GM21576 (cell line): ENCODE measurements at regions not wholly inside any gene's neighbourhood (a gene's known extent, or its start where the extent isn't known, plus 50 kb on each side); places are given as distances from the start of the nearest gene placed in this dataset.
A peak's percentile ranks its signal among the peaks of the same experiment; 100 is the strongest.
"Not testable (repeated sequence)": the region's sequence is repeated elsewhere in the genome, so short reads cannot be mapped to it uniquely, and the experiment has no call there.

Experiments used
- ATAC-seq: cut with Tn5 transposase; IDR thresholded peaks from one replicate; pipeline ENCODE4 v1.9.1; 2021; ENCODE audit warnings: mild to moderate bottlenecking, moderate library complexity; ENCODE audit not compliant: unreplicated experiment

- ATAC-seq = no peak
Measured at GRCh38 chr2:219829667-219830352, 202.4 kb downstream of the SLC4A3 start.

- ATAC-seq = no peak
Measured at GRCh38 chr2:219830353-219830738, 202.9 kb downstream of the SLC4A3 start.

DNA sequence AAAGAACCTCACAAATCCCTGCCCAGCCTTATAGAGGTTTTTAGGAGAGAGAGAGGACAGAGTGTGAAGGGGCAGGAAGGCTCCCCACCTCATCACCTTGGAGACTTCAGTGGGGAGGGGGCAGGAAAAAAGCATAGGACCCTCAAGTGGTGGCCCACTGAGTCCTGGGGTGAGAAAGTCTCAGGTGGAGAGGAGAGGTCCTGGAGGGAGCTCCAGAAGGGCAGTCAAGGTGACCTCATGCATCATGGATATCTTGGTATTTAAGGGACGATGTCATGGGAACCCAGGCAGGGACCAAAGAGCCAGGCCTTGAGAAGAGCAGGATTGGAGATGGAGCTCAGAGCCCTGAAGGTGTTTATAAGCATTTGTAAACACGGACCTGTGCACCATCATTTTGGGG lies 204.5 kb downstream of the SLC4A3 start:
- ATAC-seq = no peak

DNA sequence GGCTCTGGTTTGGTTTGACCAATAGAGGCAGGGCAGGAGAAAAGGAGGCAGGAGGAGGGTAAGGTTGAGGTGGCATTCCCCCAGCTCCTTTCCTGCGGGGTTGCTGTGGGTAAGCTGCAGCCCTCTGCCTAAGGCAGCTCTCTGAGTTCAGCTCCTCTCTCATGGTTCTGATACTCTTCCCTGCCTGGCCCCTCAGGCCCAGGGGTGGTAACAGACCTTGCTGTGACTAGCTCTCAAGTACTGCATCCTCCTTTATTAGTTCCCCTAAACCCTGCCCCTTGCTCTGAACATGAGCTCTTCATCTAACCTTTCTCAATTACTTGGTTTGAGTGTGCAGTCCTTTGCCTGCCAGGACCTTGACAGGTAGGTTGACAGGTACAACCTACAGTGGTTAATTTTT lies 205.5 kb downstream of the SLC4A3 start:
- no peak for ATAC-seq

- no peak for ATAC-seq
Measured at GRCh38 chr2:219835493-219835892, 208.1 kb downstream of the SLC4A3 start.

DNA sequence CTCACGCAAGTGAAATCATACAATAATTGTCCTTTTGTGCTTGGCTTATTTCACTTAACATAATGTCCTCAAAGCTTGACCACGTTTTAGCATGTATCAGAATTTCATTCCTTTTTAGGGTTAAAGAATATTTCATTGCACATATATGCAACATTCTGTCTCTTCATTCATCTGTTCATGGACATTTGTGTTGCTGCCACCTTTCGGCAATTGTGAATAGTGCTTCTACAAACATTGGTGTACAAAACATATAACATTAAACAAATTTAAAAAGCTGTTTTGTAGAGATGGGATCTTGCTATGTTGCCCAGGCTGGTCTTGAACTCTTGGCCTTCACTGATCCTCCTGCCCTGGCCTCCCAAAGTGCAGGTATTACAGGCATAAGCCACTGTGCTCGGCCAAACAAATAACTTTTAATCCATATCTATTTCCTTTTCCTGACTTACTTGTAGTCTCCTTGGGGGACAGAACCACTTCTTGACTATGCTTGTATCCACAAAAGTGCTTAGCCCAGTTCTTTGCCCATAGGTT lies 209.3 kb downstream of the SLC4A3 start:
- ATAC-seq = no peak

GRCh38 chr2:219844401-219845091 lies 217.1 kb downstream of the SLC4A3 start:
- ATAC-seq = peak; percentile 96

- no peak for ATAC-seq
Measured at GRCh38 chr2:219848882-219849281, 221.5 kb downstream of the SLC4A3 start.

DNA sequence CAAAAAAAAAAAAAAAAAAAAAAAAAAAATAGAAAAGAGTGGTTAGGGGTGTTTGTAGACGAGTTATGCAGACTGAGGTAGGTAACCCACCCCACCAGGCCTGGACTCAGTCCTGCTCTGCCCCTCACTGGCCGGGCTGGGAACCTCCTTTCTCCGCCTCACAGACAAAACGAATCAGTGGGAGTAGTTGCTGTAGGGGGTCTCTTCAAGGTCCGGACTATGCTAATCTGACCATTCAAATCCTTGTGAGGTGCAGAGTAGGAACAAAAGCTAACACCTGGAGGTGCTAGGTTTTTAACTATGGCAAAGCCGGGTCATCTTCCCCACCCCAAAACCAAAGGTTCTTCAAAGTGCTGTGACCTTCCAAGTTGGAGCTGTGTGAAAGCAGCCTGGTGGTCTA lies 223.7 kb downstream of the SLC4A3 start:
- ATAC-seq = no peak

- ATAC-seq = no peak
Measured at GRCh38 chr2:219851801-219852481, 224.5 kb downstream of the SLC4A3 start.

GRCh38 chr2:219852626-219853025 lies 225.2 kb downstream of the SLC4A3 start:
- no peak for ATAC-seq

- ATAC-seq = no peak
Measured at GRCh38 chr2:219856602-219857001, 229.2 kb downstream of the SLC4A3 start.

DNA sequence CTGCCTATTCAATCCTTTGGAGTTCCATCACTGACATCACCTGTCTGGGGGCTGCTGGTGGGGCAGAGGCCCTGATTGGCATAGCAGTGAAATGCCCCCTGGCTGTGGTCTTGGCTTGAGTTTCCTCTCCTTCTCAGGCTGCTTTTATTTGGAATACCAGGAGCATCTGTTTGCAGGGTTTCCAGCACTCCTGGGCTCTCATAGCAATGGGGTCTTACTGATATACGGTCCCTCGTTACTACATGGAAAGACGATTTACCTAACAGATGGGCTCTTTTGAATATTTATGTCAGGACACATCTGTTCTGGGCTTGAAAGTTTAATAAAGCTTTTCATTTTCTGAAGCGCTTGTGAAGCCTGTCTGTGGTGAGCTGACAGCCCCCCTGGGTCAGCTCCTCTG lies 230.3 kb downstream of the SLC4A3 start:
- ATAC-seq = no peak

DNA sequence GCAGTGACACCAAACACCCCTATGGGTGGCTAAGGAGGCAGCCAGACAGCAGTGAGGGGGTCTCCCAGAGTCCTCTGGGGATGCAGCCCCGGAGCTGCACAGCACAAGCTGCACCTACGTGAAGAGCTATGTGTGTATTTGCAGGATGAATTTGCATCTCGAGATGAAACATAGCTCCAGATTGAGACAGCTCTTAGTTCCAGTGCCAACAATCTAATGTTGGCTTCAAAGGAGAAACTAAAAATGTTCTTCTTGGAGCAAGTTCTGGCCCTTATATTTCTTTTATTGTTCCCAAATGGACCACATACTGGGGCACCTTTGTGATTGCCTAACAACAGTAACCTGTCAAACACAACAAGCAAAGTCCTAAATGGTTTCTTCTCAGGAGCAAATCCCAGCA lies 233.9 kb downstream of the SLC4A3 start:
- ATAC-seq = no peak

GRCh38 chr2:219864154-219864553 lies 236.7 kb downstream of the SLC4A3 start:
- no peak for ATAC-seq

DNA sequence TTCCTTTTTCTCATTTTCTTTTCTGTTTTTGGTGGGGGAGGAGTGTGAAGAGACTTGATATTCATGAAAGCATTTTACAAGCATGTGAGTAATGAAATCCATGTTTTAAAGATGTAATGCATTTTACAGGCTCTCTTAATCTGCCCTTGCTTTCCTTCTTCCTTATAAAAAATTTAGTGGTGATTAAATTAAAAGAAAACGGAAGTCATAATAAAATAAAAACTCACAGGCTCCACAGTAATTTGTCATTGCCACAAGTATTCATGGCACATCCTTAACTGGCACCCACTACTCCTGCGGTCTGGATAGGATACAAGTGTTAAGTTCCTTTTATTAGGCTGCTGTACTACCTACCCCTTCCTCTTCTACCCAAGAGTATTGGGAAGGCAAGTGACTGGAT lies 241.2 kb downstream of the SLC4A3 start:
- no peak for ATAC-seq

DNA sequence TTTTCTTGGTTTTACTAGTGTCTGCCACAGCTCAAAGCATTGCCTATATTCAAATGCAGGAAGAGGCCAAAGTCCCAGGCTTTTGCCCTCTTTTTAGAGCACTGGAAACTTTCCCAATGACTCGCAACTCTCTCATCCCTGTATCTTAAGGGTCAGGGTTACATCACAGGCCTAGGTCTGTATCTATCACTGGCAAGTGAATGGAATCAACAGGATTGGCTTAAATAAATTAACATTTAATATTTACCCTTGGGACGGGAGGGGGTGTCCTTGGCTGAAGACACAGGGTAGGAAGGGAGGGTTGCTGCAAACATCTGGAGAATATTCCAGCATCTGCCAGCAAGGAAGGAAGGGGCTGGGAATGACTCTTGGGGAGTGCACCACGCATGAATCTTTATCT lies 242.6 kb downstream of the SLC4A3 start:
- ATAC-seq = no peak

DNA sequence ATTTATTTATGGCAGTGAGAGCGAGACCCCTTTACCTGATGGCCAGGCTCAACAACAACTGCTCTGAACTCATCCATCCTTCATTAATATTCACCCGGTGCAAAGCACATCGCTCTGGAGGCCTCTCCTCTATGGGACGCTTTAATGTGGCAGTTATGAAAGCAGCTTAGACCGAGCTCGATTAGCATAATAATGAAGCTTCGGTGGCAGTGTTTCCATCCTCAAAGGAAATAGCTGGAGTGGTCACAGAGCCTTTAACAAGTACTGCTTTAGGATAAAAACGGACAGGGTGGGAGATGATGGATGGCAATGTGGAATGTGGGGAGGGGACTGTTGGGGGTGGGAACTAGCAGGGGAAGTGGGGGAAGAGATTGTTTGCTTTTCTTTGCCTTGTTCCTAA lies 243.9 kb downstream of the SLC4A3 start:
- ATAC-seq = no peak

DNA sequence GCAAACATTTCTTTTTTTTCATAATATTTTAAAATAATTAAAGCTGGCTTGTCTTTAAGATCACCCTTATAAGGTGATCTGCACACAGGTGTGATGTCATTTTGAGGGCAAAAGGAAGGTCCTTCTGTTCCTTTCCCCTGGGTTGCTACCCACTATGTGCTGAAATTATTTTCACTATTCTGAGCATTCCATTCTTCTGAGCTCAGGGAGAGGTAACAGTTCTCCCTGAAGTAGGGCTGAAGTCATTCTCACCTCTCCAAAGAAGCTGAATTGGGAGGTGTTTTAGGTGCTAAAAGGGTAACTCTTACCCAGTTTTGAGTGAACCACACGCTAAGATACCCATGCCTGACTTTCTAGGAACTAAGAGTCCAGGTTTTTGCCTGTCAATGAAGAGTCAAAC lies 247.6 kb downstream of the SLC4A3 start:
- ATAC-seq = no peak

- not testable (repeated sequence) for ATAC-seq
Measured at GRCh38 chr2:219875986-219876385, 248.6 kb downstream of the SLC4A3 start.

GRCh38 chr2:219876931-219877330 lies 249.5 kb downstream of the SLC4A3 start:
- no peak for ATAC-seq

GRCh38 chr2:219877728-219878127 lies 250.3 kb downstream of the SLC4A3 start:
- ATAC-seq = no peak
